Sciatic nerve (tissue), 2 donors: ENCODE measurements at regions not wholly inside any gene's neighbourhood (a gene's known extent, or its start where the extent isn't known, plus 50 kb on each side); places are given as distances from the start of the nearest gene placed in this dataset.
"Not testable (repeated sequence)": the region's sequence is repeated elsewhere in the genome, so short reads cannot be mapped to it uniquely, and the experiment has no call there.

ENCODE experiments used
- ATAC-seq: fragments of 200-7000 bp; cut with Tn5 transposase; one replicate; pipeline ENCODE4 v1.9.1; 2020; ENCODE audit warnings: mild to moderate bottlenecking, moderate library complexity
- DNase-seq: peaks from one replicate; pipeline ENCODE4 v3.0.0-alpha.2; 2020; ENCODE audit warnings: low spot score
- intact Hi-C: fragments of 100-400 bp; cut with DNase I; formaldehyde crosslinking; loops from one replicate; pipeline ENCODE4 v1.14.2; 2022
- donor health status: DM: no; HTN: no; CAD: no.
- donor health status: DM: no; HTN: no; CAD: no.

DNA sequence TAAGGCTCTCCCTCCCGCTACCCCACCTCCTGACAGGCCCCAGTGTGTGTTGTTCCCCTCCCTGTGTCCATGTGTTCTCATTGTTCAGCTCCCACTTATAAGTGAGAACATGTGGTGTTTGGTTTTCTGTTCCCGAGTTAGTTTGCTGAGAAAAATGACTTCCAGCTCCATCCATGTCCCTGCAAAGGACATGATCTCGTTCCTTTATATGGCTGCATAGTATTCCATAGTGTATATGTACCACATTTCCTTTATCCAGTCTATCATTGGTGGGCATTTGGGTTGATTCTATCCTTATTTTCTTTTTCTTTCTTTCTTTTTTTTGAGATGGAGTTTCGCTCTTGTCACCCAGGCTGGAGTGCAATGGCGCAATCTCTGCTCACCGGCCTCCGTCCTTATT is 57.8 kb upstream of the RASSF3 start:
- intact Hi-C loops, result loop anchor here (5.0 kb wide), 1 partner anchor 145 kb away; no protein-coding TSS in a partner anchor
- not testable (repeated sequence) for ATAC-seq, DNase-seq

GRCh38 chr12:64553689-64554088 is 56.6 kb upstream of the RASSF3 start:
- ATAC-seq, DNase-seq: not testable (repeated sequence)
- intact Hi-C loops, result loop anchor here (5.0 kb wide), 1 partner anchor 144 kb away; no protein-coding TSS in a partner anchor

DNA sequence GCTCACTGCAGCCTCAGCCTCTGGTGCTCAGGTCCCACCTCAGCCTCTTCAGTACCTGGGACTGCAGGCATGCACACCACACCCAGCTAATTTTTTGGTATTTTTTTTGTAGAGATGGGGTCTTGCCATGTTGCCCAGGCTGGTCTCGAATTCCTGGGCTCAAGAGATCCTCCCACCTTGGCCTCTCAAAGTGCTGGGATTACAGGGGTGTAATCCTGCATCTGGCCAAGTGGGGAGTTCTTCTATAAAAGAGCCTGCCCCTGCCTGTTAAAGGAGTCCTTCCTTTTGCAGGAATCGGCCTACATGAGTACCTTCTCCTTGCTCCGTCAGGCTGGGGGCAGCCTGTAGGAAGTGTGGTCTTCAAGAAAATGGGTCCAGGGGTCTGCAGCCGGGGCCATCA is 54.1 kb upstream of the RASSF3 start:
- intact Hi-C loops, result no loop called here
- DNase-seq (no peak), ATAC-seq (no peak)

- intact Hi-C loops, result no loop called here
- DNase-seq, result no peak
- ATAC-seq, result no peak
These were observed 51.5 kb upstream of the RASSF3 start for GRCh38 chr12:64558754-64559153.

- intact Hi-C loops, result no loop called here
- ATAC-seq (peak; percentile 84), DNase-seq (no peak)
These were observed 49.6 kb upstream of the RASSF3 start for GRCh38 chr12:64560396-64561301.
